Sigmoid colon (tissue), 4 donors: ENCODE measurements at regions not wholly inside any gene's neighbourhood (a gene's known extent, or its start where the extent isn't known, plus 50 kb on each side); places are given as distances from the start of the nearest gene placed in this dataset.

Experiments
- EP300 ChIP-seq, 4 donors: sonication (generic); formaldehyde crosslinking; IDR thresholded peaks; one replicate each; pipeline ENCODE4 v1.6.1; 2017; ENCODE audit warnings: antibody characterized with exemption in 4 of 4
- POLR2AphosphoS5 ChIP-seq, 4 donors: sonication (generic); formaldehyde crosslinking; IDR thresholded peaks; one replicate each; pipeline ENCODE4 v1.6.1; 2017; ENCODE audit warnings: antibody characterized with exemption in 4 of 4
- TF ChIP-seq, protein P1 (sequence below), 4 experiments: fragments of 450-650 bp in 3 of 4; fragments of 200-600 bp in 1 of 4; IDR thresholded peaks; one replicate each; pipeline ENCODE4 v1.5.1; 2016 to 2019; ENCODE audit warnings: antibody characterized with exemption in 4 of 4, mild to moderate bottlenecking in 3 of 4, moderate library complexity in 2 of 4

DNA sequence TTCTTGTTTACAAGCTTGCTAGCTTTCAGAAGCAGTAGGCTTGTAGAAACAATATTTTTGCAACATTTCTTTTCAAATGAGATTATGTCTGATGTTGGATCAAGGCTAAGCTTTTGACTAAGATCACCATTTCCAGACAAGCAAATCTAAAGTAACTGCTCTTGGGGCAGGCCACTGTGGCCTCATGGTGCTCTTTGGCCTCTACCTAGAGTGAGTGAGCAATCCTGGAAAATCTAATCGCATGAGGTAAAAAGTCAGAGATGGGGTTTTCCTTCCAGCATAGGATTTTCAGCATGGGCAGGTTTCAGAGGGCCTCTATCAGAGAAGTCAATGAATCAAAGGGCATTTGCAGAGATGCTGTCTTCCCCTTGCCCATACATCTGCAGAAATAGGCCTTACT is 331.9 kb downstream of the OMA1 start:
- TF ChIP-seq, protein P1, sequence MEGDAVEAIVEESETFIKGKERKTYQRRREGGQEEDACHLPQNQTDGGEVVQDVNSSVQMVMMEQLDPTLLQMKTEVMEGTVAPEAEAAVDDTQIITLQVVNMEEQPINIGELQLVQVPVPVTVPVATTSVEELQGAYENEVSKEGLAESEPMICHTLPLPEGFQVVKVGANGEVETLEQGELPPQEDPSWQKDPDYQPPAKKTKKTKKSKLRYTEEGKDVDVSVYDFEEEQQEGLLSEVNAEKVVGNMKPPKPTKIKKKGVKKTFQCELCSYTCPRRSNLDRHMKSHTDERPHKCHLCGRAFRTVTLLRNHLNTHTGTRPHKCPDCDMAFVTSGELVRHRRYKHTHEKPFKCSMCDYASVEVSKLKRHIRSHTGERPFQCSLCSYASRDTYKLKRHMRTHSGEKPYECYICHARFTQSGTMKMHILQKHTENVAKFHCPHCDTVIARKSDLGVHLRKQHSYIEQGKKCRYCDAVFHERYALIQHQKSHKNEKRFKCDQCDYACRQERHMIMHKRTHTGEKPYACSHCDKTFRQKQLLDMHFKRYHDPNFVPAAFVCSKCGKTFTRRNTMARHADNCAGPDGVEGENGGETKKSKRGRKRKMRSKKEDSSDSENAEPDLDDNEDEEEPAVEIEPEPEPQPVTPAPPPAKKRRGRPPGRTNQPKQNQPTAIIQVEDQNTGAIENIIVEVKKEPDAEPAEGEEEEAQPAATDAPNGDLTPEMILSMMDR (IDR thresholded peaks at IDR 0.05): no peak
- TF ChIP-seq EP300 (IDR thresholded peaks at IDR 0.05): no peak
- no peak for TF ChIP-seq POLR2AphosphoS5 (IDR thresholded peaks at IDR 0.05)
